ENCODE measurements at regions not wholly inside any gene's neighbourhood (a gene's known extent, or its start where the extent isn't known, plus 50 kb on each side); places are given as distances from the start of the nearest gene placed in this dataset.

GRCh38 chr16:86042393-86042792, 143.4 kb downstream of the IRF8 start:
- FAIRE-seq, result no peak

- FAIRE-seq, result no peak
Observed at GRCh38 chr16:86042996-86043725, 144.2 kb downstream of the IRF8 start.

DNA sequence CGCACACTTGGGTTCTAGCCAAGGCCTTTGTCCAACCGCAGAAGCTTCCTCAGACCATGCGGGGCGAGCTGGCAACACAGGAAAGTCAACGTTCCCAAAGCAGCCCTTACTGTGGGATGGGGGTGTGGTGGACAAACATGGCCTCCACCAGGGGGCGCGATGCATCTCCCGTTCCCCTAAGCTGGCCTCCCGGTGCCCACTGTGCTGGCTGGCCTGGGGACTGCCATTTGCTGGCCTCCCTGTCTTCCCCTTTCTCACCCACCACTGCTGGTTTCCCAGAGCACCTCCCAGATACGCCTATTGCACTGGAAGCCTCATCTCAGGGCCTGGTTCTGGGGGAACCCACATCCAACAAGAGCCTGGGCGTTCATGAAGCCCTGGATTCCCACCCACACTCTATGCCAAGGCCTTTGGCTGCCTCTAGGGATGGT, 145.3 kb downstream of the IRF8 start:
- FAIRE-seq, result no peak

GRCh38 chr16:86044881-86045590, 146.1 kb downstream of the IRF8 start:
- no peak for FAIRE-seq

- no peak for FAIRE-seq
Observed at GRCh38 chr16:86045591-86045971, 146.6 kb downstream of the IRF8 start.

- no peak for FAIRE-seq
Observed at GRCh38 chr16:86046026-86046425, 147.1 kb downstream of the IRF8 start.

DNA sequence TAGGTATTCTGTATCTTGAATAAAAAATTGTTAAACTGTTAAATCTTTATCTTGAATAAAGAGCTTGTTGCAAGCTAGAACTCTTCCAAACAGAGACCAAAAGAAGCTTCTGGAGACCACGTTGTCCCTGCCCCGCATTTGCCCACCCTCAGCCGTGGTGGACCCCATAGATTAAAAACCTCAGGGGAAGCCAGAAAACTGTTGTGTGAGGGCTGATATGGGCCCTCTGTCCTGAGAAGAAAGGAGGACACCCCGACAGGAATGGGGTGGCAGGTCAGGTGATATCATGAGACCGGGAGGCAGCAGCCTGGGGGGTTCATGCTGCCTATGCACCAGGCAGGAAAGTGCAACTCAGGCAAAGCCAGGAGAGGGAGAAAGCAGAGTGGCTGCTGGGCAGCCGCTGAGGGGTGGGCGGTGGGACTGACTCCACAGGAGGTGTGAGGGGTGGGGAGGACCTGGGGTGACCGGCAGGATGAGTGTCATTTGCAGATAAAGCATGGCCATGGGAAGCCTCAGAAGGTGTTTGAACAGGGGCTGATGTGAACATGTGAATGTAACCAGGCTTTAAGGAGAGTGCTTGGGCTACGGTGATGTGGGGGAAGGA, 147.8 kb downstream of the IRF8 start:
- no peak for FAIRE-seq

GRCh38 chr16:86048221-86048620, 149.3 kb downstream of the IRF8 start:
- FAIRE-seq, result no peak

DNA sequence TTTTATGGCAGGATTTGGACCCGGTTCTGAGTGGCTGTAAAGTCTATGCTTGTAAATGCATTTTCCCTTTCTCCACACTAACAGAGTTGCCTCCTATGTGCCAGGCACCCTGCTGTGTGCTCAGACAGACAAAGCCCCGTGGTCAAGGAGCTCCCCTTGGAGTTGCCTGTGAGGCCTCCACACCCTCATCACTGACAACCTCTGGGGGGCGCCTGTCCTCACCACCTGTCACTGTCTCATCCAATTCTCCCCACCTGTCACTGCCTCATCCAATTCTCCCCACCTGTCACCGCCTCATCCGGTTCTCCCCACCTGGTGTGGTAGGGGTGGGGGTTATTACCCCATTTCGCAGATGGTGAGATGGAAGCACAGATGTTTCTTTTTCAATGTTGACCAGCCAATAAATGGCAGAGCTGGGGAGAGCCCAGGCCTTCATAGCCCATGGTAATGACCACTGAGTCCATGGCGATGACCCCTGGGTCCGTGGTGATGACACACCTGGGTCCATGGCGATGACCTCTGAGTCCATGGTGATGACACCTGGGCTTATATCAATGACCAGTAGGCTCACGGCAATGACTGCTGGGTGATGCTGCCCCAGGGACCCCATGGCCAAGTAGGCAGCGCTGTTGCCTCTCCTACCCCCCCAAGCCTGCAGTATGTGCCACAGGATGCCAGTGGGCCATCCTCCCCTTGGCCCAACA, 150.1 kb downstream of the IRF8 start:
- no peak for FAIRE-seq

DNA sequence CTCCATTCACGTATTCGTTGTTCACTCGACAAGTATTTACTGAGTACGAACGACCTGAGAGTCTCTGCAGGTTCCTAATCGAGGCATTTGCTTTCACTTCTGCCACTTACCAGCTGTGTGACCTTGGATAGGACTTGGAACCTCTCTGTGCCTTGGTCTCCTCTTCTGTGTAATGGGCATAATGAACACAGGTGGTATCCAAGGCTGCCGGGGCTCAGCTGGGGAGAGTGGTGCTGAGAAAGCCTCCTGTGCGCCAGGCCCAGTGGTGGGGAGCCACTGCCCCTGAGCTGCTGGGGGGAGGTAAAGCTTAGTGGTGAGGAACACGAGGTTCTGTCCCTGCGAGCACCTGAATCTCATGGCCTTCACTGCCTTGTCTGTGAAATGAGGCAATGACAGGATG, 150.7 kb downstream of the IRF8 start:
- no peak for FAIRE-seq

DNA sequence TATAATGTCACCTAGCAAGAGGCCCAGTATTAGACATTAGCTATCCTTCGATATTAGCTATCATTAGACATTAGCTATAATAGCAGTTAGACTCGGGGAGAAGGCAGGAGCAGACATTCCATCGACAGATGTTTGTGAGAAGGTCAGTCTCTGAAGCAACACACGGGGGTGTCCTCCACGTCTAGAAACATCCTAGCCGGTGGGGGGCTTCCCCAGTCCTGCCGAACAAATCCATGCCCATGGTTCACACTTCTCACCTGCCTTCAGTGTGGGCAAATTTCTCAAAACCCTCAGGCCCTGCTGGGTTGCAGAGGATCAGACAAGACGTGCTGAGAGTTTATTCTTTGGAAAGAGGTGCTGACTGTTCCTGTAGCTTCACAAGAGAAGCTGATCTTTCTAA, 151.1 kb downstream of the IRF8 start:
- FAIRE-seq, result no peak

- no peak for FAIRE-seq
Observed at GRCh38 chr16:86050591-86051367, 151.8 kb downstream of the IRF8 start.

DNA sequence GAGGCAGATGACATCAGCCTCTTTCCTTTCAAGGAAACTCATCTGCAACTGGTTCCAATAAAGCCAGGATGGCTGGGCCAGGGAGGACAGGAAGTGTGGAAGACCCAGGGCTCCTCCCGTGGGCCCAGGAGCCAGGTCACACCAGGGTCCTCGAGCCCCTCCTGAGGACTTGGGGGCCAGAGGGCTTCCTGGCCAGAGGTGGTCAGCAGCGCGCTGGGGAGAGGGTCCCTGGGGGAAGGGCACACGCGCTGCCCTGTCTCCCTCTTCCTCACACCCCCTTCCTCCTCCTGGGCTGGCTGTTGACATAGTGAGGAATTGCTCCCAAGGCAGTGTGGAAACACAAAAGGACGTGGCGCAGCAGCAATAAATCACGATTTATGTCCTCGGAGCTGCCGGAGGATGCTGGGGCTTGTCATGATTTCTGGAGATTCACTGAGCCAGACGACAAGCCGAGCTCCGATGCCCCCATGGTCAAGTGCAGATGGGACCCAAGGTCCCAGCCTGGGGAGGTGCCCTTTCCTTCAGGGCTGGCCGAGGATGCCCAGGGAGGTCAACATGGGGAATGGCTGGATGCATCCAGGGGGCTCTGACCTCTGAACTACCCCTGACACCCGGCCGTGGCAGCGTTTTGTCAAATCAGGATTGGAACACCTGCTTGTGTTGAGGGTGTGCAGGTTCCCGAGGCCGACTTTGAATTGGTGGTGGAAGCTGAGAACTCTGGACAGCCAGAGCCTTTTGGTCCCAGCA, 152.6 kb downstream of the IRF8 start:
- no peak for FAIRE-seq

DNA sequence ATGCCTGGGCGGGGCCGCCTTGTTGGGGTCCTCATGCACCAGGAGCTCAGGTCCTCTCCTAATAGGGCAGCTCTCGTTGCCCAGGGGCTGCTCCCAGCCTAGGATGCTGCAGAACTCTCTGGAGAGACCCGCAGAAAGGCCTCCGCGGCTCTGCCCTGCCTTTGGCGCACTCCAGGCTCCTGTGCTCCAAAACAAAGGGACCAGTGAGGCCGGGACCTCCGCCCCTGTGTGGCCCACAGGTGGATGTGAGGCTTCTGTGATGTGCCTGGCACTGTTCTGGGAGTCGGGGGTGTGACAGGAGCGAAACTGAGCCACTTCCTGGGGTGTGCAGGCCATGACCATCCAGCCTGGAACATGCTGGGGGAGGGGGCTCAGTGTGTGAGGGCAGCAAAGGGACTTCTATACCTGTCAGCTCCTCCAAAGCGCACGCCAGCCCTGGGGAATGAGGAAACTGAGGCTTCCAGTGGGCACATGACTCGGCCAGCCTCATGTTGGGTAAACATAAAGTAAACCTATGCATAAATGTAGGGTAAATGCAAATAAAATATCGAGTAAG, 153.2 kb downstream of the IRF8 start:
- FAIRE-seq, result no peak

GRCh38 chr16:86052926-86053325, 154.0 kb downstream of the IRF8 start:
- no peak for FAIRE-seq

GRCh38 chr16:86059253-86060171, 160.6 kb downstream of the IRF8 start:
- no peak for FAIRE-seq

DNA sequence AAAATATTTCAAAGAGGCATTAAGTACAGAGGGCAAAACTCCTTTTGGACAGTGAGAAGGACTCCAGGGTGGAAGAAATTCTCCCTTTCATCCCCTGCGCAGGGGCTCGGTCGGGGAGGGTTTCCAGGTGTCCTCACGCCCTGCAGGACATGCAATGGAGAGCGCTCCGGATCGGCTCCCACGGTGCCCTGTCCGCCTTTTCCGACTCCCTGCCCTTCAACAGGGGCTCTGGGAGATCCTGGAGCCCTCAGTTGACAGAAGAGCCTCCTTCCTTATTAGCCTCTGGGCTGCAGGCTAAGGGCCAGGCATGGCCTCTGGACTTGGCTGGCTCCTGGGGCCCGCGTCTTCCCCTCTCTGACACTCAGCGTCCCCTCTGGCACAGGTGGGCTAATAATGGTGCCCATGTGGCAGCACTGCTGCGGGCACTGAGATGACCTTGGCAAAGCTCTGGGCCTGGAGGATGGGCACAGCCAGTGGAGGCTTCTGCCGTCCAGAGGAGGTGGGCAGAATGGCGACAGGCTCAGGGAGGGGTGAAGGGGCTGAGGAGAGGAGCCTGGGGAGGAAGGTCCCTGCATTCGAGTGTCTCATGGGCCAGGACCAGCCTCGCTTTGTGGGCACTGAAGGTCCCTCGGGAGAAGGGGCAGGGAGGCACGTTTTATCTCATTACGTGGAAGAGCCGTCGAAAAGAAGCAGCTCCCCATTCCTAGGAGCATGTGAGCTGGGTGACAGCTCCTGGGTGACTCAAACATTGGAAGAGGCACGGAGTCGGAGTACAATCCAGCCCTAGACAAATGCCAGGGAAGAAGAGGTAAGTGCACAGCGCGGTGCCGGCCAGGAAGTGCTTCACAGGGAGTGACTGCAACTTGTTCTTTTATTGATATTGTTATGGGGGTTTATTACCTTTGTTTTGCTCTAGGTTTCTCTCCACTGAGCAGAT, 161.7 kb downstream of the IRF8 start:
- FAIRE-seq, result no peak

DNA sequence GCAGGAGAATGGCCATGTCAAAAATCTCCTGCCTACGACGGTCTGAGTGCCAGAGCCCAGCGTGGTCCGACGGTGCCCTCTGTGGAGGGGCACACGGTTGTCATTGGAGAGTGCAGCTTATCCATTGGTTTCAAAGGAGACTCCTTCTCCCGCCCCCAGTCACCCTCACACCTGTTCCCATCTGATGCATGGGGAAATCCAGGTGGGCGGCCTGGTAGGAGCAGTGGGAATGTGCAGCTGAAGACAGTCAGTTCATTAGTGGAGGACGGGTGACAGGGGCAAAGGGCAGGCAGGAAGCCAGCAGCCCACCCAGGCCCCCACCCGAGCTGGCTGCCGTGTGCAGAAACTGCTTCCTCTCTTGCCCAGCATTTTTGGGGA, 162.3 kb downstream of the IRF8 start:
- no peak for FAIRE-seq

DNA sequence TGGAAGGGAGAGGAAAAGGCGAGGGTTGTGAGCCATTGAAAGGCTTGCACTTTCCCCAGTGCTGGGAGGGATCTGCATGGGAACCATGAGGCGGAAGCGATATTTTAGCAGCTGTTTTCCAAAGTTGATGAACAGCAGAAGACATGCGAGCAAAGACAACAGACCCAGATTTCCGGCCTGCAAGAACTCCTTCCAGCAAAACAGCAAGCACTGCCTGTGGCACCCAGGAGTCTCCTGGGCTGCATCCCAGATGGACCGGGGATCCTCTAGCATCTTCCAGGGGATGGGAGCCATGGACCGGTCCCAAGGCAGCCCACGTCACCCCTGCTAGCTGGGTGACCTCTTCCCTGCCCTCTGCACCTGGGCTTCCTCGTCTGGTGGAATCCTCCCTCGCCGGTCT, 162.8 kb downstream of the IRF8 start:
- no peak for FAIRE-seq

Data from A204.1 (cell line).